Lower lobe of right lung (tissue), 2 donors: ENCODE measurements at regions not wholly inside any gene's neighbourhood (a gene's known extent, or its start where the extent isn't known, plus 50 kb on each side); places are given as distances from the start of the nearest gene placed in this dataset.

Experiments
- ATAC-seq, 2 donors: fragments of 200-7000 bp; cut with Tn5 transposase; one replicate each; pipeline ENCODE4 v1.9.1; 2020 to 2022; ENCODE audit warnings: mild to moderate bottlenecking in 2 of 2, moderate library complexity in 2 of 2
- DNase-seq: peaks from one replicate; pipeline ENCODE4 v3.0.0-alpha.2; 2020
- H3K27ac ChIP-seq: fragments of 200-600 bp; one replicate; pipeline ENCODE4 v1.8.0; 2022
- H3K27me3 ChIP-seq: fragments of 200-600 bp; one replicate; pipeline ENCODE4 v1.8.0; 2022; ENCODE audit warnings: low read depth
- H3K36me3 ChIP-seq: fragments of 200-600 bp; one replicate; pipeline ENCODE4 v1.8.0; 2022; ENCODE audit warnings: mild to moderate bottlenecking
- H3K4me1 ChIP-seq: fragments of 200-600 bp; one replicate; pipeline ENCODE4 v1.8.0; 2022
- H3K4me3 ChIP-seq: fragments of 200-600 bp; one replicate; pipeline ENCODE4 v1.8.0; 2022; ENCODE audit warnings: mild to moderate bottlenecking
- H3K9me3 ChIP-seq: fragments of 200-600 bp; one replicate; pipeline ENCODE4 v1.8.0; 2022
- CTCF ChIP-seq: fragments of 200-600 bp; IDR thresholded peaks from one replicate; pipeline ENCODE4 v1.8.0; 2022; ENCODE audit warnings: antibody characterized with exemption, mild to moderate bottlenecking
- intact Hi-C: fragments of 100-400 bp; cut with DNase I; formaldehyde crosslinking; loops from one replicate; pipeline ENCODE4 v1.11.0; 2022
- donor health status: DM: no; HTN: yes; CAD: no; lungs with severe emphysema.

- Histone ChIP-seq H3K4me1 (no peaks in the 10 kb centered on the region), H3K4me3 (no peak overlapping the region), H3K36me3 (no peaks in the 10 kb centered on the region), H3K27me3 (no peaks in the 10 kb centered on the region), H3K9me3 (no peaks in the 10 kb centered on the region), H3K27ac (no peak overlapping the region)
- TF ChIP-seq CTCF = no peak
- DNase-seq (no peak), ATAC-seq (no peak)
- intact Hi-C loops = no loop called here
Observed at GRCh38 chr11:13062115-13062514, 53.0 kb downstream of the RASSF10 start.

- ATAC-seq (no peak), DNase-seq (no peak)
- no peaks in the 10 kb centered on the region for H3K36me3 ChIP-seq
- no peak overlapping the region for H3K27ac ChIP-seq
- no peak for TF ChIP-seq CTCF
- no peak overlapping the region for H3K4me3 ChIP-seq
- H3K4me1 ChIP-seq = no peaks in the 10 kb centered on the region
- intact Hi-C loops = no loop called here
- no peaks in the 10 kb centered on the region for H3K9me3 ChIP-seq
- H3K27me3 ChIP-seq = no peaks in the 10 kb centered on the region
Observed at GRCh38 chr11:13064593-13064992, 55.5 kb downstream of the RASSF10 start.

GRCh38 chr11:13065200-13065787, 56.2 kb downstream of the RASSF10 start:
- no peak for TF ChIP-seq CTCF
- H3K4me3 ChIP-seq = no peak overlapping the region
- no peaks in the 10 kb centered on the region for H3K36me3 ChIP-seq
- H3K27ac ChIP-seq = no peak overlapping the region
- intact Hi-C loops = no loop called here
- H3K9me3 ChIP-seq = no peaks in the 10 kb centered on the region
- H3K4me1 ChIP-seq = no peaks in the 10 kb centered on the region
- ATAC-seq (no peak), DNase-seq (no peak)
- H3K27me3 ChIP-seq = no peaks in the 10 kb centered on the region

GRCh38 chr11:13068211-13068610, 59.1 kb downstream of the RASSF10 start:
- Histone ChIP-seq H3K27ac (no peak overlapping the region), H3K4me1 (no peaks in the 10 kb centered on the region), H3K9me3 (no peaks in the 10 kb centered on the region), H3K4me3 (no peak overlapping the region), H3K27me3 (no peaks in the 10 kb centered on the region), H3K36me3 (no peaks in the 10 kb centered on the region)
- no peak for TF ChIP-seq CTCF
- DNase-seq (no peak), ATAC-seq (no peak)
- intact Hi-C loops = no loop called here

GRCh38 chr11:13073119-13073981, 64.2 kb downstream of the RASSF10 start:
- no peaks in the 10 kb centered on the region for H3K4me1 ChIP-seq
- no peak overlapping the region for H3K27ac ChIP-seq
- DNase-seq (no peak), ATAC-seq (no peak)
- no peak overlapping the region for H3K4me3 ChIP-seq
- H3K36me3 ChIP-seq = no peaks in the 10 kb centered on the region
- no peaks in the 10 kb centered on the region for H3K27me3 ChIP-seq
- intact Hi-C loops = no loop called here
- no peak for TF ChIP-seq CTCF
- H3K9me3 ChIP-seq = no peaks in the 10 kb centered on the region
